ENCODE measurements at regions not wholly inside any gene's neighbourhood (a gene's known extent, or its start where the extent isn't known, plus 50 kb on each side); places are given as distances from the start of the nearest gene placed in this dataset.
"Not testable (repeated sequence)": the region's sequence is repeated elsewhere in the genome, so short reads cannot be mapped to it uniquely, and the experiment has no call there.

DNA sequence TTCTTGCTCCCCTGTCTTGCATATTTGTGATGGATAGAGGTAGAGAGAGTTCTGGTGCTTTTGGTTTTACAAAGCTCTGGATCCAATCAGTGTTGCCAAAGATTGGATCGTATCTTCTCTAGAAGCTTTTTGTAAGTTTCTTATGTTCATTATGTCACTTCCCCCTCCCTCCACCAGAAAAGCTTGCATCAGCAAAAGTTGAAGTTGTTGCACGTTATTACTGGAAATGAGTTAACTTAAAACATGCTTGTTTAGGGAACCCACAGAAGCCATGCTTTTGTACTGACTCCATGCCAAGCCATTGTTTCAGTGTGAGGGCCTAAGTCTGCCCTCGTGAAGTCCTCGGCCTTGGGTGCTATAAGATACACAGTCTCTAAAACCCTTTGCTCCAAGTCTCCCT, 186.5 kb downstream of the ERCC6L2 start:
- DNase-seq = no peak

DNA sequence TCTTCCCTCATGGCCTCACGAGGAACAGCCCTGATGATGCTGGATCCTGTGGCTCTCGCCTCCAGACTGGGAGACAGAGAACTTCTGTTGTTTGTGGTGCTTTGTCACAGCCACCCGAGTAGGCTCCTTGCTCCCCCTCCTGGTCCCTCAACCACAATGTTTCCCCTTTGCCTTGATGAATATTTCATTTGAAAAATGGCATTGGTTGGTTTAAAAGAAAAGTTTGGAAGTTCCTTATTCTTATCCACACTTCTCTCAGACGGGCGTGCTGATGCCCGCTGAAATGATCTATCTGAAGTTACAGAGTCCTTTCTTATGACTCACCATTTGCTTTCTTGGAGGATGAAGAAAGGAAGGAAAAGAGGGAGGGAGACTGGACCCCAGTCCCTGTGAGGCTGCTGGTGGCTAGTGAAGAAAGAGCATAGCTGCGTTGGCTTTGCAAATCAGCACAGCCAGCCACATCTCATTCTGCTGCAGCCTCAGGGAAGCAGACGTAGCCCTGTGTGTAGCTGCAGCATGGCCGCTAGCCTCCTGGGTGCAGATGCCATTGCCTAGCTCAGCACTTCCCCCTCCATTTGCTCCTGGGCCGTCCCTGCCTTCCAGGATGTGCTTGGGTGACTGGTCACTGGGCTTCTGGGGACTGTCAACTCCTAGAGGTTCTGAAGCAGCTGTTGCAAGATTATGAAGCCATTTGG, 185.9 kb downstream of the ERCC6L2 start:
- no peak for DNase-seq

DNA sequence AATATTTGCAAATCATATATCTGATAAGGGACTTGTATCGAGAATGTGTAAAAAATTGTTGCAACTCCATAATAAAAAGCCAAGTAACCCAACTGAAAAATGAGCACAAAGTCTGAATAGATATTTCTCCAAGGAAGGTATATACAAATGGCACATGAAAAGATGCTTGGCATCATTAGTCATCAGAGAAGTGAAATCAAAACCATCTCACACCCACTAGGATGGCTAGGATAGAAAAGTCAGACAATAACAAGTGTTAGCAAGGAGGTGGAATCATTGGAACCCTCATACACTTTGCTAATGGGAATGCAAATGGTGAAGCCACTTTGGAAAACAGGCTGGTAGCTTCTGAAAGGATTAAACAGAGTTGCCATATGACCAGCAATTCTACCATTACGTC, 182.7 kb downstream of the ERCC6L2 start:
- DNase-seq = no peak

DNA sequence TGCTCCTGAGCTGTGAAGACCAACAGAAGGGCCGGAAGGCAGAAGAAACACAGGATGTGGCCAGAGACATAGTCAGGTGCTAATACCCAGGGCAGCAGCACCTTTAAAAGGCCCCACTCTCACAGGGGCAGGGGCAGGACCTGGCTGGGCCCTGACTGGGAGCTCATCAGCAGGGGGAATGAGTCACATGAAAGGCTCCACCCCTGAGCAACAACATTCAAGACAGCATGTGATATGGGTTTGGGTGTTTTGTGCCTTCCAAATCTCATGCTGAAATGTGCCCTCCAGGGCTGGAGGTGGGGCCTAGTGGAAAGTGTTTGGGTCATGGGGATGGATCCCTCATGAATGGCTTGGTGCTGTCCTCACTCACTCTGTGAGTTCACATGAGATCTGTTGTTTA, 181.7 kb downstream of the ERCC6L2 start:
- no peak for DNase-seq

DNA sequence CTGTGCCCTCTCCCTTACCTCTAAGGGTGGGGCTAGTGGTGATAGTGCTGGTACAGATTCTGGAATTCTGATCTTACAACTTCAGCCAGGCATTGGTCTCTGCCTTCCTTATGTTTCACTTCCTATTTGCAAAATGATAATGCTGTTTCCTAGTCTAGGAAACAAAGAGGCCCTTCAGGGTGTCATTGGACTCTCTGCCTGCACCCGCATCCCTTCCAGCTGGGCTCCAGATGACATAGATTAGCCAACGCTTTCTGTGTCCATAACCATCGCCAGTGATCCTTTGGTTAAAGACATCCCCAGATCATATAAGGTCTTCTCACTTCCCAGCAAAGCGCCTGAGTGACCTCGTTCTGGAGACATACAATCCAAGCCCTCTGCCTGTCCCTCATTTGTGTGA, 180.7 kb downstream of the ERCC6L2 start:
- DNase-seq = no peak

DNA sequence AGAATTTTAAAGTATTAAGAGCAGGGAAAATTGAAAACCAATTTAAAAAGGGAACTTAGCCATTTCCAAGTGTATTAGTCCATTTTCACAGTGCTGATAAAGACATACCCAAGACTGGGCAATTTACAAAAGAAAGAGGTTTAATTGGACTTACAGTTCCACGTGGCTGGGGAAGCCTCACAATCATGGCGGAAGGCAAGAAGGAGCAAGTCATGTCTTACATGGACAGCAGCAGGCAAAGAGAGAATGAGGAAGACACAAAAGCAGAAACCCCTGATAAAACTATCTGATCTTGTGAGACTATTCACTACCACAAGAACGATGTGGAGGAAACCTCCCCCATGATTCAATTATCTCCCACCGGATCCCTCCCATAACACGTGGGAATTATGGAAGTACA, 178.8 kb downstream of the ERCC6L2 start:
- DNase-seq = not testable (repeated sequence)

DNA sequence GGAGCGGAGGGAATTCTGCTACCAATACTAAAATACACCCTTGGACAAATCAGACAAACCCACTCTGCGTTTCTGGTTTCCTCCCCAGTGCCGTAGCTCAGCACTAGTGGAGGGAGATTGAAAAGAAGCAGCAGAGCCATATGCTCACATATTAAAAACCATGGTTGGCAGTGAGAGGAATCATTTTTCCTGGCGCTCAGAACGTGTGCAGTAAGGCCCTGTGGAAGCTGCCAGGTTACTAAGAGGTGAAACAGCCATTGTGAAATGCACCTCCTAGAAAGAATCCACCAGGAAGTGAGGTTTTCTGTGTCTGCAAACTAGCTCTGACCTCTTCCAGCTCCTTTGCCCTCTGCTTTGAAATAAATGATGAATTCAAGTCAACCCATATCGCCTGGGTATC, 177.2 kb downstream of the ERCC6L2 start:
- DNase-seq = no peak

DNA sequence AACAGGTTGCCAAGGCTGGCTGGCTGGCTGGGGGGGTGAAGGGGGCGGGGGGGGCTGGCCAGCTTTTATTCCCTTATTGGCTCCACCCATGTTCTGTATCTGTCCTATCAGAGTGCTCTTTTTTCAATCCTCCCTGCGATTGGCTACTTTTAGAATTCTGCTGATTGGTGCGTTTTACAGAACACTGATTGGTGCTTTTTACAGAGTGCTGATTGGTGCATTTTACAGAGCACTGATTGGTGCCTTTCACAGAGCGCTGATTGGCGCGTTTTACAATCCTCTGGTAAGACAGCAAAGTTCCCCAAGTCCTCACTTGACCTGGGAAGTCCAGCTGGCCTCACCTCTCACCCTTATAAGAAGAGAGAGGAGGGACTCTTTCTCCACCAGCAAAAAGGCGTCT, 175.9 kb downstream of the ERCC6L2 start:
- DNase-seq = no peak

DNA sequence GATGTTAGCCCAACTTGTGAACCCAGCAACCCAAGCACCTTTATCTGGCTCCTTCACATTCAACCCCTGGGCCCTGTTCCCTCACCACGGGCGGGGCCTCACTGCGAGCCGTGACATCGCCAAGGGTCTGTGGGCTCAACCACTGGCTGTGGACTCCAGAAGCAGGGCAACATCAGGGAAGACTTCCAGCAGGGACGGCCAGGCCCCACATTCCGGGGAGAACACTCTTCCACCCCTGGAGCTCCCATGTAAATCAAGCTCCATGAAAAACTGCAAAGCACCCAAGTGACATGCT, 175.3 kb downstream of the ERCC6L2 start:
- no peak for DNase-seq

DNA sequence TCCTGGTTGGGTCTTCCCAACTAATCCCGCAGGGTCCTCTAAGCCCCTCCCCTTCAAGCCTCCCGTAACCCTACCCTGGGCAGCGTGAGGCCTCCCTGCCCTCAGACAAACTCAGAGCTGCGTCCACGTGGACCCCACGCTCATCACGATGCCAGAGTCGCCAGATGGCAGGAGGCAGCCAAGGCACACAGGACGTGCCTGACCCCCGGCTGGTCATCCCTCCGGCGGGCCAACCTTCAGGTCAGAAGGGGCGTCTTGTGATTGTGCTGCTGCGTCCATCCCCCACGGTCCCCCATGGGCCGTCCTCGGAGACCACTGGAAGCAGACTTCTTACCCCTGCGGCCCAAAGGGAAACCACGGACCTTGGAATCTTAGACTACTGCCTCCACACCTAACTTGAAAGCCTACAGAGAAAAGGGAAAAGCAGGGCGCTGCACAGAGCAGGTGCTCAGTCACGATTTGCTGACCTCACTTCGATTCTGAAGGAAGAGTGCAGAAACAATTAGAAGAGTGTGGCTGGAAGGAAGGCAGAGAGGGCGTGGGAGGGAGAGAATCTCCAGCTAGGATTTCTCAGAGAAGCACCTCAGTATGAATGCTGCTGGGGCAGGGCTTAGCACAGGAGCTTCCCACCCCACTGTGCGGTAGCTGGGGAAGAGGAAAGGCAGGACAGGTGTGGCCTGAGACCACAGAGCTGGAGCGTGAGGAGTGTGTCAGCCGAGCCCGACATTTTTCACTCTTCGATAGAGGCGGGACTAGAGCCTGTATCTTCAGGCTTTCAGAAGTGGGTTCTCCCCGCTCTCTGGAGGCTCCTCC, 174.8 kb downstream of the ERCC6L2 start:
- no peak for DNase-seq

DNA sequence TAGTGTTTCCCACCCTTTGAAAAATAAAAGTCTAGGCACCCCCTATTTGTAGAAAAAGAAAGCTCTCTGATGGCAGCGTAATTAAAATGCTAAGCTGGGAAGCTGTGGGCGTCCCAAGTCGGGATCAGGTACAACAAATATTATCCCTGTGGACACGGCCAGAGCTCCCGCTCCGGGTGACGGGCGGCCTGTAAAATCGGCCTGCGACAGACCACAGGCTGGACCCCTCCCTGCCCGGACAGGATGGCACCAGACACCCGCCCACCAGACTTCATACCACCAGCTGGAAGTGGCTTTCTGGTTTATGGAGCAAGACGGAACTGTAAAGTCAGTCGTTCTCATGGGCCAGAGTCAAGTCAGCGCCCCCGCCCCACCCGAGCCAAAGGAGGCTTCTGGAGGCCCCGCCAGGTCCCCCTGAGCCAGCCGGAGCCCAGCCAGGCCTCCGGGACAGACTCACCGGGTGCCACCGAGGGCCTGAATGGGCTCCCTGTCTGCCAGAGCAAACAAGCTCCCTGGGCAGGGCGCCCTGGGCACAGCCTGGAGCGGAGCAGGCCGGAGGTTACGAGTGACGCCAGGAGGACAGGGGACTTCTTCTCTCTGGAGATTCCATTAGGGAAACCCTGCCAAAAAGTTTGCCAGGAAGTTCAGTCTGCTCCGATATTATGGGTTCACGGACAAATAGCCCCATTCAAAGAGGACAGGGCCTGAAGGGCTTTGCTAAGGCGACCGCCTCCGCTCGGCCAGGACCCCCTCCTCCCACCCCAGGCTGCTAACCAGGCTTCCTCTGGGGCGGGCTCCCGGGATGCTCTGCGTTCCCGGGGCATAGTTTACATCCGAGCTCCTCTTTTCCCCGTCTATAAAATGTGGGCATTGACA, 173.7 kb downstream of the ERCC6L2 start:
- no peak for DNase-seq

DNA sequence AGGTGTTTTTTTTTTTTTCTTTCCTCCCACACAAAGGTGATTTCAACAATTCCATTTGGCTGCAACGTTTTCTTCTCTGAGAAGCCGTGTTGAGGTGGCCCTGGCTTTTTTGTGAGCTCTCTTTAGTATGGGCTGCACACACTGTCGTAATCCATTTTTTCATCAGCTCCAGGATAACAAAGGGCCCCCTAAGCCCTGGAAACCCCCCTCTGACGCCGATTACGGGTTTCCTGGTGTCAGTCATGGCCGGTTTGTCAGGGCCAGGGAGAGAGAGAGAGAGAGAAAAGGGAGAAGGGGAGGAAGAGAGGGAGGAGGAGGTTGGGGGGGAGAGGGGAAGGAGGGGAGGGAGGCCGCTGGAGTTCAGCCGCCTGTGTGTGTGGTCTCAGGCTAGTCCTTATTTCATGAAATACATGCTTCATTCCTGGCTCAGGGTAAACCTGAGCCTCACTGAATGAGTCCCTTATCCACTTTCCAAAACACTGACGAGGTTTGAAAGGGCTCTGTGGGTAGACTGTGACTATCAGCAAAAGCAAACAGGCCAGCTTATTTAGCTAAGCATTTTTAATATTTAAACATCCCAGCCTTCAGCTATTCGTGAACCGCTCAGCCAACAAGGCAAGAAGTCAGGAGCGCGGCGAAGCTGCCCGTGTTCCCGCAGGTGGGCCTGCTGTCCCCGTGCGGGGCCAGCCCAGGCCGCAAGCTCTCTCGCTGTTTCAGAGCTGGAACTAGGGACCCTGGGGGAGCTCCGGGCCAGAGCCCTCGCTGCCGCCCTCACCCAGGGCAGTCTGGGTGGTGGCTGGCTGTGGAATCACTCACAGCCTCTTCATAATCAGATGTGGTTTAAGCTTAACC, 172.8 kb downstream of the ERCC6L2 start:
- no peak for DNase-seq

DNA sequence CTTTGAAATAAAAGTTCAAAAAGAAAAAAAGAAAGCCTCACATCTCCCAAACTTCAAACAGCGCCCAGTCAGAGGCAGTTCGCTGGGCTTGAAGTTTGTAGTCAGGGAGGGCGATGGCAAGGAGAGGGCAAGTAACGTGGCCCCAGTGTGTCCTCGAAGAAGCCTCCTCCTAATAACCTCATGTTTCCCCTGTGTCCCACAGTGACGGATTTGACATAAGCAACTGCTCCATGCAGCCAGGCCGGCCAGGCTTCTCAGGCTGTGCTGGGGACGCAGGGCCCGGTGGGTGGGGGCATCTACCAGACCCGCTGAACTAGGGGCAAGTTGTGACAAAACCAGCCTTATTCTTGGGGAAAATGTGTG, 172.2 kb downstream of the ERCC6L2 start:
- DNase-seq = no peak

DNA sequence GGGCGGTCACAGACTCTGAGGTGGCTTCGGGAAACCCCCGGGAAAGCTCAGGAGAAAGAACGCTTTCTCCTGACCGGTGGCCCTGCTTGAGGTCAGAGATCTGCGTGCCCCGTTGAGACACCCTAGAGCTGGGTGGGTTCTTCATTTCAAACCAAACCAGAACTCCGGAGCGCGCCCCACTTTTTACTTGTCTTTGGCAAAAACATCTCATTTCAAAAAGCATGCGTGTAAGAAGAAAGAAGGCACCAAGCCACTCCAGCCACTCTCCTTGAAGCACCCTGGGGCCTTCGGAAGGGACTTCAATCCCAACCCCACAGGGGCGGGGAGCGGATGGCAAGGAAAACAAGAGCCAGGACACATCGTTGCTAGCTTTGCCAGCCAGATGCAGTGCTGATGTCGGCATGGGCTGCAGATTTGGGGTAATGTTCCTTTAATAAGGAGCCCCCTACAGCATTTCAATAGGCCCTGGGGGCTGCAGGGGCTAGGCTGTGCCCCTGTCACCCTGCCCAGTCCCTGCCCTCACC, 171.7 kb downstream of the ERCC6L2 start:
- no peak for DNase-seq

DNA sequence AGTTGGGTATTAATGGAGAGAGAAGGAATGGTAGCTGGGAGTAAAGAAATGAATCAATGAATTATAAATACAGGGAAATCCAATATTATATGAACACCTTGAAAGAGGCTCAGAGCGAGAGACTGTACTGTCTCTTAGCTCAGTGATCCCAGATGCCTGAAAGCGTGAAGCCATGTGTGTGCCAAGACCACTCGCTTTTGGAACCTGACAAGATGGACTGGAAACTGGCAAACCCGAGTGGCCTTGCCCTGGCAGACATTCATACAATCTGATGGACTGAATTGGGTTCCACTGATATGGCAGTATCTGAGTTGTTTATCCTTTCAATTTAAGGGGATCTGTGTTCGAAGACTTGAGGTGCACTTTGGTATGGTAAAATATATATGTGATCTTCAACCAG, 170.3 kb downstream of the ERCC6L2 start:
- no peak for DNase-seq

DNA sequence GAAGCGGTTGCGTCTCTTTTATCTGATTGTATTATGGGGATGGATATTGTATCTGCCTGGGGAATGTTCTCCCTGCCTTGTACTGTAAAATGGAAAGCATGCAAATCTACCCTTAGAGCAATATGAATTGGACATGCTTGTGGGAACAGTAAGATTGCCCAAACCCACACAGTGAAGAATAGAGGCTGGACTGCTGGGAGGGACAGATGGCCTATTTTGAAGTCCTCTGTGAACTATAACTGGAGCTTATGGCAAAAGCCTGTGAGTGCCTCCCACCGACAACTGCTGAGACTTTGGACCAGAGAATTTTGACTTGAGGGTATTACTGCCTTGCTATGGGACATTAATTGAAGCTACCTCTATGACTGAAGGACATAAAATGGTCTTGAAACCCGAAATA, 168.9 kb downstream of the ERCC6L2 start:
- no peak for DNase-seq

DNA sequence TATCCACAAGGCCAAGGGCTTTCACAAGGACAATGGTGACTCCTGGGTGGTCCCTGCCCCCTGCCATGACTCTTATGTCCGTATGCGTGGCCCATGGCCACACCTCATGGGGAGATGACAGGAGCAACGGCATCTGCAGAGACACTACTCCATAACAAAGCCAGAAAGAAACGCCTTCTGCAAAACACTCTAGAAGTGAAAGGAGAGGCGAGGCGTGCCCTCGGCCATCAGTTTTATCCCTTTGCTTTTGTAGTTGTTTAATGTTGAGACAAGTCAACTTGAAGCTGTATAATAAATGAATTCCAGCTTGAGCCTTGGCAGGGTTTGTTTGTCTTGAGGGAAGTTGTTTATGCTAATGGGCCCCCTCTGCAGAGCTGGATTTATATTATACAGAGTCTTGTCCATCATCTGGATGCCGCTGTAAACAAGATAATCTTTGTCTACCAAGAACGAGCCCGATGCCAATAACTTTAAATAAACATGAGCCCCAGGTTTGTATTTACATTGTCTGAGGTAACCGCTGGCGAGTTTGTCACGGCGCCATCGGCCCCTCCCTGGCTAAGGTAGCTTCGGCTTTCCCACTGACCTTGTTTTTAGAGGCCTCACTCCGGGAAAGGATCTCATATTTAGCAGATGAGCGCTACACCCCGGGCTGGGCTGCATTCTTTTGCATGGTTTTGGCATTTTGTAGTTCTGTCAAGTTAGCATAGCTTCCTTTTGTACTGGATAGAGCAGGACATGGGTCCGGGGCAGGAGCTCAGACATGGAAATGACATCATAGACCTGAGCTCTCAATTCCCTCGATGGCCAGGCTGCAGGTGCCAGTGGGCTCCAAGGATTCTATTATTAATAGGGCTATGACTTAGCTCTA, 165.3 kb downstream of the ERCC6L2 start:
- no peak for DNase-seq

DNA sequence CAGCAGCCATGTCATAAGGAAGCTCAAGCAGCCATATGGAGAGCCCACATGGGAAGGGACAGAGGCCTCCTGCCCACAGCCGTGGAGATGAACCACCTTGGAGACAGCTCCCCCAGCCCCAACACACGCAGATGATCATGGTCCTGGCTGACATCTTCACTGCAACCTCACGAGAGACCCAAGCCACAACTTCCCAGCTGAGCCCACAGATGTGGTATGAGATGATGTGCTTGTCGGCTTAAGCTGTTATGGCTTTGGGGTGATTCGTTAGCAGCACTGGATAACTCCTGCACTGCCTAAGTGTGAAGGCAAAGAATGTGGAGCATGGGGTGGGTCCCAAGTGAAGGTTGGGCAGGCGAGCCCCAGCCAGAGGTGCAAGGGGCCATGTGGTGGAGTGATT, 163.4 kb downstream of the ERCC6L2 start:
- no peak for DNase-seq

DNA sequence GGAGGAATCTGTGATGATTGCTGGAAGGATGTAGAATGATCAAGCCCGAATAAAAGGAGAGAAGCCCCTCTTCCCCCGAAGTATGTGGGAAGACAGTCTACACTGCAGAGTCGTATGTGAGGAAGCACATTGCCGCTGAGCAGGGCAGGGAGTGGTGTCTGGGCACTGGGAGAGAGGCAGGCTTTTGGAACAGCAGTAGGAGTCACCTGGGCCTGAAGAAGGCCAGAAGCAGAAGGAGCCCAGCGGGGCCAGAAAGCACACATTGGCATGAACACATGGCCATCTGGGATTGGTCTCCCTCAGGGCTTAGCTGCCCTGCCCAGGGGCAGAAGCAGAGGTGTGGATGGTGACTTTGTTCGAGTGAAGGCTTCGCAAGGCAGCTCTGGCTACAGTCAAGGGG, 162.8 kb downstream of the ERCC6L2 start:
- DNase-seq = no peak

DNA sequence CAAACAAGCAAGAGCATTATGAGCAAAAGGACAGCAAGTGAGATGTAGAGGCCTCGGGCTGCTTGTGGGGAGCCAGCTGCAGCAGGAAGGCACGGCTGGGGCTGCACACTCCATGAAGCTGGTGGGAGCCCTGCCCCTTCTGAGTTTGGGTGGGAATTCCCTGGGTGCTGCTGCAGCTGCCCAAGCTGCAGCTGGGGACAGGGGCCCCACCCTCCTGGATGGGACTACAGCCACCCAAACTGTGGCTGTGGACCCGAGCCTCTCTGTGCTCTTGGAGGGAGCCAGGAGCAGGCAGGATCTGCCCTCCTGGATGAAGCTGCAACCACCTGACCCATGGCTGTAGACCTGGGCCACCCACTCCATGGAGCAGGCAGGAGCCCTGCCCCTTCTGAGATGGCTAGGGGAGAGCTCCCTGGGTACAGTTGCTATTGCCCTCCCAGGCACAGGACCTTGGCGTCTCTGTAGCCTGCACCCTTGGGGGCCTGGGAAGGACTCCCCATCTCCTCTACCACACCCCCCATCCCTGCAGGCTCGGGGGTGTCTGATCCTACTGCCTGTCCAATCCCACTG, 159.1 kb downstream of the ERCC6L2 start:
- no peak for DNase-seq

DNA sequence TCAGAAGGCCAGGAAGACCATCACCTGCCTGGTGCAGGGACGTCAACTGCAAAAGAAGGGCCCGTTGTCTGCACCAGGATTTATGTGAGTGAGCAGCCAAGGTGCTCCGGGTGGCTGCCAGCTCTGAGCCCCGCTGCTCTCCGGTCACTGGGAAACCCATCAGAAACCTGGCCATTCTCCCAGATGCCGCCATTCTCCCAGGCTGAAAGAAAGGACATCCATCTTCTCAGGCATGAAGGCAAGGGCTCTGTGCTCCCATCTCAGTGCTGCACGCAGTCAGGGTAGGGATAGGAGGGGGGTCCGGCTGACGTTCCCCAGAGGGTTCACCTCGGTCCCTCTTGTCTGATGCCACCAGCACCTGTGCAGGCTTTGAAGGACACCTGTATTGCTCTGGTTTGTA, 158.4 kb downstream of the ERCC6L2 start:
- DNase-seq = no peak
